22Rv1 (cell line): ENCODE measurements at regions not wholly inside any gene's neighbourhood (a gene's known extent, or its start where the extent isn't known, plus 50 kb on each side); places are given as distances from the start of the nearest gene placed in this dataset.

Experiments used
- CTCF ChIP-seq: fragments of 450-650 bp; IDR thresholded peaks from 2 replicates; pipeline ENCODE4 v1.5.1; 2017; ENCODE audit warnings: mild to moderate bottlenecking
- ZFX ChIP-seq: fragments of 450-650 bp; IDR thresholded peaks from 2 replicates; pipeline ENCODE4 v1.6.1; 2017; ENCODE audit warnings: antibody characterized with exemption, borderline replicate concordance

GRCh38 chr2:59413751-59414570 lies 1139.5 kb downstream of the BCL11A start:
- TF ChIP-seq CTCF (no peak), ZFX (no peak)
